ENCODE measurements at regions not wholly inside any gene's neighbourhood (a gene's known extent, or its start where the extent isn't known, plus 50 kb on each side); places are given as distances from the start of the nearest gene placed in this dataset.
"Not testable (repeated sequence)": the region's sequence is repeated elsewhere in the genome, so short reads cannot be mapped to it uniquely, and the experiment has no call there.

- not testable (repeated sequence) for TF ChIP-seq CTCF (IDR thresholded peaks at IDR 0.05 in 8 of 11, conservative IDR thresholded peaks at IDR 0.05 in 3 of 11); POLR2A (IDR thresholded peaks at IDR 0.05); POLR2AphosphoS5 (IDR thresholded peaks at IDR 0.05)
Measured at GRCh38 chr17:30601984-30602383, 124.8 kb downstream of the GOSR1 start.
